Fibroblast of the aortic adventitia (primary cell): ENCODE measurements at regions not wholly inside any gene's neighbourhood (a gene's known extent, or its start where the extent isn't known, plus 50 kb on each side); places are given as distances from the start of the nearest gene placed in this dataset.

ENCODE experiments used
- DNase-seq: peaks from one replicate; pipeline ENCODE4 v3.0.0-alpha.2; 2010; ENCODE audit warnings: low read depth
- H3K4me3 ChIP-seq: 2 replicates; pipeline ENCODE4 v1.5.1; 2011; ENCODE audit warnings: low read depth, mild to moderate bottlenecking, control low read depth, low read length, moderate library complexity
- TF ChIP-seq, protein P1 (sequence below): IDR thresholded peaks from 2 replicates; pipeline ENCODE4 v1.5.1; 2011; ENCODE audit warnings: mild to moderate bottlenecking, low read length, control low read depth, inconsistent platforms; ENCODE audit not compliant: insufficient read depth

DNA sequence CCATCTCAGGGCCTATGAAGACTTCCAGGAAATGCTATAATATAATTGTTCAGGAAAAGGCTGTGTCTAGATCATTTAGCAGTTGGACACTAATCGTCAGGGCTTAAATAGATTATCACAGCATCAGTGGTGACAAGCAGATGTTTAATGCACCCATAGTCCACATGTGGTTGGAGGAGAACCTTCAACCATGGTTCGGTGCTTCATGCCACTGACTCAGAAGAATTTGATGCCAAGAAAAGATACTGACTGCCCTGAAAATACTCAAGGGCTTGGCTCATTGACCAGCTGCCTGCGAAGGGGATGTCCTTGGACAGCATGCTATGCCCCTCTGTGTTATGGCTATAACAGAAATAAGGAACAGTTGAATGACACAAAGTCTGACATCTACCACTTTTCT, 175.7 kb downstream of the HHIPL2 start:
- DNase-seq: peak; percentile 16
- H3K4me3 ChIP-seq: no peak overlapping the region
- TF ChIP-seq, protein P1, sequence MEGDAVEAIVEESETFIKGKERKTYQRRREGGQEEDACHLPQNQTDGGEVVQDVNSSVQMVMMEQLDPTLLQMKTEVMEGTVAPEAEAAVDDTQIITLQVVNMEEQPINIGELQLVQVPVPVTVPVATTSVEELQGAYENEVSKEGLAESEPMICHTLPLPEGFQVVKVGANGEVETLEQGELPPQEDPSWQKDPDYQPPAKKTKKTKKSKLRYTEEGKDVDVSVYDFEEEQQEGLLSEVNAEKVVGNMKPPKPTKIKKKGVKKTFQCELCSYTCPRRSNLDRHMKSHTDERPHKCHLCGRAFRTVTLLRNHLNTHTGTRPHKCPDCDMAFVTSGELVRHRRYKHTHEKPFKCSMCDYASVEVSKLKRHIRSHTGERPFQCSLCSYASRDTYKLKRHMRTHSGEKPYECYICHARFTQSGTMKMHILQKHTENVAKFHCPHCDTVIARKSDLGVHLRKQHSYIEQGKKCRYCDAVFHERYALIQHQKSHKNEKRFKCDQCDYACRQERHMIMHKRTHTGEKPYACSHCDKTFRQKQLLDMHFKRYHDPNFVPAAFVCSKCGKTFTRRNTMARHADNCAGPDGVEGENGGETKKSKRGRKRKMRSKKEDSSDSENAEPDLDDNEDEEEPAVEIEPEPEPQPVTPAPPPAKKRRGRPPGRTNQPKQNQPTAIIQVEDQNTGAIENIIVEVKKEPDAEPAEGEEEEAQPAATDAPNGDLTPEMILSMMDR: no peak

DNA sequence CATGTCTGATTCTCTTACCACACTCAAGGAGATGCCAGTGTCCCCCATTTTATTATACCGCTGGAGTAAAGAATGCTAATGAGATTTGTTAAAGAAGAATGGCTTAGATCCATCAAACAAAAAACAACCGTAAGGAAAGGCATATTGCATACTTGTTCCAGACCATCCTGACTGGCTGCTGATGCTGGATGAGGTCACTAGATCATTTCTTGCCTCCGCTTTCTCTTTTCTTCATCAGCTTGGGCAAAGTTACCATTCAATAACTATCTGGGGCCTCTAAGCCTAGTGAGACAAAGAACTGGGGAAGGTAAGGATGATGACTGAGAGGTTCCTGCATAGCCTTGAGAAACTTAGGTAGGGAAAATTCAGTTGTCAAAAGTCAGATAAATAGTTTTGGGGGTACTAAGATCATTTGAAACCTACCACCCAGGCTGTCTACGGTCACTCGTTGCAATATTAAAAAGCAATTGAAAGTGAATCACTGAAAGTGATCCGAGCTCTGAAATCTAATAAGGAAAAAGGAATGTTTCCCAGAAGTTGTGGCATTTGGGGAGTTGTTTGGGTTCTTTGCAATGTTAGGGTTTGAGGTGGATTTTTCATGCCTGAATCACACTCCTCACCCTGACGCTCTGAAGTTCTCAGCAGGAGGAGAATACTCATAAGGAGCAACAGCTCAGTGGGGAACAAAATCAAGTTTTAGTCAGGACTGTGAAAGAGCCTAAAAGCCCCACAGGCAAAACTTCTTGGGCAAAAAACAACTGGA, 176.8 kb downstream of the HHIPL2 start:
- TF ChIP-seq, protein P1: no peak
- peak; percentile 91 for DNase-seq
- no peak overlapping the region for H3K4me3 ChIP-seq

DNA sequence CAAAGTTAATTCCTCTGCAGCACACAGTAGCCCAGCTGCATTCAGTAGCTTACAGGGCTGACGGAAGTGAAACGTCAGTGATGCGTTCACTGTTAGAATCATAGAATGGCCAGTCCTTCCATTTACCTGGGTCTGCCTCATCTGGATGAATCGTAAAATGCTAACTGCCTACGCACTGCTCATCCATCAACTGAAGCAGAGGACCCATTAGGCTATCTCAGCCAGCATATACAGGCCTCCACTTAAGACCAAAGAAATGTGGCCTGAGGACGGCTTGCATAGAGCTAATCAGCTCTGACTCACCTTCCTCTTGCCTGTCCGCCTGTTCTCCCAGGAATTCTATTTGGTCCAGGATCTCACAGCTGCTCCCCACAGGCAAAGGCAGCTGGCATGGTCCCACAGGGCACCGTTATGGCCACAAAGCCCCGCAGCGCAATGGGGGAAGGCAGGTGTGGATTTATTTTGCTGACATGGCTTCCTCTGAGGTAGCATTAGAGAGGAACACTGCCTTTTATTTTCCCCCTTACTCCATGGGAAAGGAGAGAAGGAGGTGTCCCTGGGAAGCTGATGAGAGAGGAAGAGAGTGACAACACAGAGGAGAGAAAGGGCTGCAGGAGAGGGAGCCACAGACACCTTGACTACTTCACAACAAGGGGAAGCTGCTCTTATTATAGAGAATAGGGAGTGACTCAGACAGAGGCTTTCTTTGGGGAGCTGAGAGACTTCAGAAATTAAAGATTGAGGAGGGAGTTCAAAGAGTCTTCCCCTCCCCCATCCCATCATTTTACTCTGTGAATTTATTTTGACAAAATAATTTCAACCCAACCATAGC, 177.6 kb downstream of the HHIPL2 start:
- peak; percentile 74 for DNase-seq
- TF ChIP-seq, protein P1: no peak
- H3K4me3 ChIP-seq: no peak overlapping the region

DNA sequence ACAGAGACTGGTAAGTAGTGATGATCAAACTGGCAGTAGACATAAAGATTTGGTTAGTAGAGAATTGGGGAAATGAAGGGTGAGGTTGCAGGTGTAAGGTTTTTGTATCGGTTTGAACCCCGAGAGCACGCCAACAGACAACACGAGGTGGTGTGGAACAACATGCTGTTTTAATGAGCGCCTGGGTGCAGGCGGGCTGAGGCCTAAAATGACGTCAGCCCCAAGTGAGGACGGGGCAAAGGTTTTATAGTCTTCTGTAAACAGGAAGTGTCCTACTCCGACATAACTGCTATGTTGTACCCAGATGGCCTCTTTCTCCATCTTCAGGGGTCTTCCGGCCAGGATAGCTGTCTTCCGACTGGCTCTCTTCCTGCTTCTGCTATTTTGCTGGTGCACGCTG, 178.8 kb downstream of the HHIPL2 start:
- no peak overlapping the region for H3K4me3 ChIP-seq
- TF ChIP-seq, protein P1: no peak
- no peak for DNase-seq

DNA sequence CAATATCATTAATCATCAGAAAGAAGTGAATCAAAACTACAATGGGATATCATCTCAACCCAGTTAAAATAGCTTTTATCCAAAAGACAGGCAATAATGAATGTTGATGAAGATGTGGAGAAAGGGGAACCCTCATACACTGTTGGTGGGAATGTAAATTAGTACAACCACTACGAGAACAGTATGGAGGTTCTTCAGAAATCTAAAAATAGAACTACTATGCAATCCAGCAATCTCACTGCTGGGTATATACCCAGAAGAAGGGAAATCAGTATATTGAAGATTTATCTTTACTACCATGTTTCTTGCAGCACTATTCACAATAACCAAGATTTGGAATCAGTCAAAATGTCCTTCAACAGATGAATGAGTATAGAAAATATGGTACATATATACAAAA, 189.8 kb downstream of the HHIPL2 start:
- DNase-seq: no peak
- H3K4me3 ChIP-seq: no peak overlapping the region
- TF ChIP-seq, protein P1: no peak

DNA sequence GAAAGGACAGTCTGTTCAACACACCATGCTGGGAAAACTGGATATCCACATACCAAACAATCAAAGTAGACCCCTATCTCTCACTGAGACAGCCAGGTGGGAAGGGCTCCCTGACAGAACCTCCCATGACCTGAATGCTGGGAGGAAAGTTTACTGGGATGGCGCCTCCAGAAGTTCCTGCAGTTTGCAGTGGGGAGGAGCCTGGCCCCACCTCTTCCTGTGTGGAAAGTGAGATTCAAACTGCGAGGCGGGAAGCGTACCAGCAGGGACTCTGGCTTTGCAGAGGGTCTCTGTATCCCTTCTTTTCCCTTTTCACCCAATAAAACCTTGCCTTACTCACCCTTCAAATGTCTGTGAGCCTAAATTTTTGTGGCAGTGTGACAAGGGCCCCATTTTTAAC, 190.7 kb downstream of the HHIPL2 start:
- no peak overlapping the region for H3K4me3 ChIP-seq
- DNase-seq: no peak
- TF ChIP-seq, protein P1: no peak
